NCI-H1105 treated with DMSO at 0.1 percent for 48 hours (cell line): ENCODE measurements at regions not wholly inside any gene's neighbourhood (a gene's known extent, or its start where the extent isn't known, plus 50 kb on each side); places are given as distances from the start of the nearest gene placed in this dataset.

ENCODE experiments used
- DNase-seq: peaks from one replicate; lab custom pipeline; 2025; lab: John Stamatoyannopoulos, UW

DNA sequence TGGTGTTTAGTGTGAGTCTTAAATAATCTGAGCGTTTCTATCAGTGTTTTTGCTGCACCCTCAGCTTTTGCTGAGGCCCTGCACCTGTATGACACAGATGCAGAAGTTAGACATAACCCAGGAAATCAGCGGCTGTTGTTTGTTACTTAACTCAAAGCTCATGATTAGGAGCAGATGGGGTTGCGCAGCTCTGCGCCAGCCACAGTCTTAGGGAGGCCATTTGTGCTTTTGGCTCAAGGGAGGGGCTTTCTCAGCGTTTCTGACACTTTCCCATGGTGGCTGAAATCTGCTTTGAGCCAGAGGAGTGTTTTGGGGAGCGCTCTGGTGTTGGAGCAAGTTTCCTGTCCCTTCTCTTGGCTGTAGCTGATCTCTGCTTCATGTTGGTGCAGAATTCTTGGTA, 433.8 kb downstream of the NAF1 start:
- no peak for DNase-seq

DNA sequence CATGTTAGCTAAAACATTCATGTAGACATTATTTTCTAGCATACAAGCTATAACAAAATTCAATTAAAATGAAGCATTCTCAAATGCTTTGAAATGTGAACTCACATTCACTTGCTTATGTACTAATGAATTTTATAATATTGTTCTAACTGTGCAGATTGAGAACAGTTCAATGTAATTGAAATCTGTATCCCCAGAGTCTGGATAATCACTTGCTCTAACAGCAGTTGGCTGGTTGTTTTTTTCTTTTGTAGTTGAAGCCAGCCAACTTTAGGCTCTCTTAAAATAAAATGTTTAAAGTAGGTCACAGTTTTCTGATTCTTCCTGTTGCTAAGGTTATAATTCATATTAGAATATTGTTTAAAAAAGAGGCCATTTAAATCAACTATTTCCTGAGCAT, 438.9 kb downstream of the NAF1 start:
- DNase-seq = no peak

GRCh38 chr4:162727232-162727631, 439.5 kb downstream of the NAF1 start:
- DNase-seq = no peak

DNA sequence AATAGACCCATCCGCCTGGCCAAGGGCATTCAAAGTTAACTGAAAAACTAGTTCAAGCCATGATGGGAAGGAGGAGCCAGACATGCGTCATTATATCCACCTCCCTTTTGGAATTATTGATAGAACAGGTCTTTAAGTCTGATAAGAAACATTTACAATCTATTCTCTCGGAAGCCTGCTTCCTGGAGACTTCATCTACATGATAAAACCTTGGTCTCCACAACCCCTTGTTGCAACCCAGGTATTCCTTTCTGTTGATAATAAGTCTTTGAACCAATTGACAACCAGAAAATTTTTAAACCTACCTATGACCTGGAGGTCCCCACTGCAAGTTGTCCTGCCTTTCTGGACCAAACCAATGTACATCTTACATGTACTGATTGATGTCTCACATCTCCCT, 451.3 kb downstream of the NAF1 start:
- no peak for DNase-seq

DNA sequence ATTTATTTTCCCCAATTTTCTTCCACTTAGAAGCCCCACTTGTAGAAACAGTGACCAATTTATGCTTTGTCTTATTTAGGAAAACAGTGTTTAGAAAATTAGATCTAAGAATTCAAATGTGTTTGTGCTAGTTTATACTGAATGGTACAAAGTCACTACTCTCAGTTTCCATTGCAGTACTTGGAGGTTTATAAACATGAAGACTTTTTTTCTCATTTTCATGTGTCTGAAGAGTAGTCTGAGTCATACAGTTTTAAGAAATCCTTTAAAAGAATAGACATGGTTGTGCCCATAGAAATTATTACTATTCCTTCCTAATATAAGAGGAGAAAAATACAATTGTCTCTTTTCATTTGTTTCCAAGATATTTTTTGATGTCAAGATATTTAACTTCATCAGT, 458.7 kb downstream of the NAF1 start:
- DNase-seq = no peak

DNA sequence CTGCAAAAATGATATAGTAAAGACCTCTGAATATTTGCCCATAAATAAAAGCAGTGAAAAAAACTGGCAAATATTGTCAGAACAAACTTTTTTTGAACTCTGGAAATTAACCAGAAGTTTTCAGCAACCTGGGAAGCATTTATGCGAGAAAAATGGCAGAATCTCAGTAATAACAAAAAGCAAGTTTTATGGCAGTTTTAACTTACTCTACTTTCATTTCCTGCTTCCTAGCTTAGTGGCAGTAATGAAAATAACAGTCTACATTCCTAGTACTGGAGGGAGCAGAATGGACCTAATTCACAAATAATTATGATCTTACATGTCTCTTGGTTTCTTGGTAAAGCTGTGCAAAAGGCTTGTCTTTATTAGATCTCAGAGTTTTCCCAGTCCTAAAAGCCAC, 460.1 kb downstream of the NAF1 start:
- no peak for DNase-seq

DNA sequence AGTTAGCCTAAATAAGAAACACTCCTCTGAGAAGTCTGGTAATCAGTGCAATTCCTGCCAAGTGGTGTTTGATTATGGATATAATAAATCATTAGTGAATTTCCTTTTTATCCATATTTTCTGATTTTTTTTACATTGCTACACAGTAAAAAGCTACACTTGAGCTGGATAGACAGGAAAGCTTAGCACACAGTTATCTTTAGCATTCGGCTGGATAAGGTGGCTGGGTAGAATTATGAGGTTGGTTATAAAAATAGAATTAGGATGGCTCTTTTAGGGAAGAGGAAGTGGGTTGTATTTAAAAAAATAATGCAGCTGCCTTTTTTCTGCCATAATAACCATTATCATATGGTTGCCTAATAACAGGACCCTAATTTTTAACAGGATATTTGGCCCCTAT, 460.6 kb downstream of the NAF1 start:
- no peak for DNase-seq

- no peak for DNase-seq
These were observed 461.4 kb downstream of the NAF1 start for GRCh38 chr4:162705130-162705803.

DNA sequence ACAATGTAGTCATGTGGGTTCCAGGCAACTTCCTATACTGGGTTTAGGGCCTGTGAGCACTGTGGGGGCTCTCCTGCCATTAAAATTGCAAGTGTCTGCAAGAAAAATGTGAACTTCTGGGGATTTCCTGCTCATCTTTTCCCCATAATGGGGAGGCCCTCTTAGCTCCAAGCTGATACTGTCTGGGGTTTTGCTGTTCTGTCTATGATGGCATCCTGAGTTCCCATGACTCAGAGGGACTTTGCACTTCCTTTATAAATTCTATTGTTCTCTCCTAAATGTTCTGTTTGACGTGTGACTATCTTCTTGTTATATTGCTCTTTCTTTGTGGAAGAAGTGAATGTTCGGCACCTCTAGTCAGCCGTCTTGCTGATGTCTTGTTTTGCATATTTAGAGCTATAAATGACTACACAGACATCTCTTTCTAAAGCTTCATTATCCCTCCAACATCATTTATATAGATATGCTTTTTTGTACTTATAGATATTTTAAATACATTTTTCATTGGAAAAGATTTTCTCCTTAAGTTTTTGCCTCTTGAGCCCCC, 465.8 kb downstream of the NAF1 start:
- DNase-seq = no peak

DNA sequence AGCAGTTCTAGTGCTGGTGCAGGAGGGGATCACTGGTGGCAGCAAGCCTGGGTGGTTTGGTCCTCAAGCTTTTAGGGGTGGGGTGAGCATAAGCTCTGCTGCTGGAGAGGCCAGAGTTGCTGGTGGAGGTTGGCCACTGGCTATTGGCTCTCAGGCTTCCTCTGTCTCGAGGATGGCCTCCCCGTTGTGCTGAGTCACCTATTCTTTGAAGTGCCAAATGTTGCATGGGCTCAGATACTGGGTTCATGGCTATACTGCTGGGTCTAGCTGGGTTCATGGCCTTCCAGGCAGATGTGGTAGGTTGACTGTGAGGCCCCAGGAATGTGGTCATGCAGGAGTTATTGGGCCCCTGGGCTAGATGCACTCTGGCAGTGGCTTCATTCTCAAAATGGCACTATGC, 466.3 kb downstream of the NAF1 start:
- no peak for DNase-seq

DNA sequence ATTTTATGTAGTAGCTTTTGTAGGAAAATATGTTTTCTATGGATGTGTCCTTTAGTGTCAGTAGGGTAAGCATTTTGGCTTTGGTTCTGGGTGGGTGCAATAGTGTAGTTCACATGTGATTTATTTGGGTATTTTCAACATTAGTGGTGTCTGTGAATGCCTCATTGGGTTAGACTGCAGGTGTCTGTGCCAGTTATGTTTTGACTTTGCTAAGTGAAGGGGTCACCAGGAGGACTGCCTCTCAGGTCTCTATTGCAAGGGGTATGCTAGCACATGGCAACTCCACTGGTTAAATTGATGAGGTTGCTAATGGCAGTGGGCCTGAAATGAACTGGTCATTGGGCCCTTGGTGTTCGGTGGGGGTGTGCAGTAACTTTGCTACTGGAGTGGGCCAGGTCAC, 467.1 kb downstream of the NAF1 start:
- no peak for DNase-seq

GRCh38 chr4:162685410-162685809, 481.3 kb downstream of the NAF1 start:
- no peak for DNase-seq

DNA sequence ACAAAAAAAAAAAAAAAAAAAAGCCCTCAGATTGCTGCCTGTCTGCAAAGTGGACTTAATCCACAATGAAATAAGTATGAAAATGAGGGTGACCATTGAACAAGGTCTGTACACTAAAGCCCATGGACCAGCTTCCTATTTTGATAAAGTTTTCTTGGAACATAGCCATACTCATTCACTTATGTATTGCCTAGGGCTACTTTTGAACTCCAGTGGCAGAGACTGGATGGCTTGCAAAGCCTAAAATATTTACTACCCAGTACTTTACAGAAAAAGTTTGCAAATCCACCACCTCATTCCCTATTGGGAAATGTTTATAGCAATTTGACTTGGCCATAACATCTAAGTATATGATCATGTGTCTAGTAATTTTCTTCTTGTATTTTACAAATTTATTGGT, 481.7 kb downstream of the NAF1 start:
- DNase-seq = no peak

DNA sequence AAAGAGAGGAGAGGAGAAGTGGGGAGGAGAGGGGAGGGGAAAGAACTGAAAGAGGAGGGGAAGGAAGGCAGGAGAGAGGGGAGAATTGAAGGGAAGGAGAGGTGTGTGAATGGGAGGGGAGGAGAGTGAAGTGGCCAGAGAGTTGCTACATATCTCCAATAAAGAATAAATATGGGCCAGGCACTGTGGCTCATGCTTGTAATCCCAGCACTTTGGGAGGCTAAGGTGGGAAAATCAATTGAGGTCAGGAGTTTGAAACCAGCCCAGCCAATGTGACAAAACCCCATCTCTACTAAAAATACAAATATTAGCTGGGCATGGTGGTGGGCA, 482.4 kb downstream of the NAF1 start:
- DNase-seq = no peak

DNA sequence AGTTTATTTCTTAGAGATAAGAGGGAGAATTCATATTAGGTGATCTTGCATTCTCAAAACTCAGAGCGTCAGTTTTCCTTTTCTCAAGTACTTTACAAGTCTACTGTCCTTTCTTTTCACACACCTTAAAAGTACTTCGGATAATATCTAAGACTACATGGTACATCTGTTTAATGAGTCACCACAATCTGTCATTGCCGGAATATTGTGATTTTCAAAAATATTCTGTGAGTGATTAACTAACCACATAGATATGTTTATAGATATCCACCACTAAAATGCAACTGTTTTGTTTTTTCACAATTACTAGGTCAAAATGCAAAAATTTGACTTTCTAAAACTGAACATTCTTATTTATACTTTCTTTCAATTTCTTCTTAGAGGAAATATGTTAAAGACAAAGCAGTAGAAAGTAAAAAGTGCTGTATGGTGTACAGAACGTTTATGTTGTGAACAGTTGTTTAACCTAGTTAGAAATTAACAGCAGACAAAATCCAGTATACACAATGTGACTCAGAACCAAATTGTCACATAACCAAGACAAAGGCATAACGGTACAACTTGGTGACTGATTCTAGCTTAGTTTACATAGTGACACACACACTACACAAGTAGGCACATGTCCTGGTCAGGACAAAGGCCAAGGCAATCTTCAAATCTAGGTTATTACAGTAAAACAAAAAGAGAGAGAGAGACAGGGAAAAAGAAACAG, 482.9 kb downstream of the NAF1 start:
- DNase-seq = no peak

DNA sequence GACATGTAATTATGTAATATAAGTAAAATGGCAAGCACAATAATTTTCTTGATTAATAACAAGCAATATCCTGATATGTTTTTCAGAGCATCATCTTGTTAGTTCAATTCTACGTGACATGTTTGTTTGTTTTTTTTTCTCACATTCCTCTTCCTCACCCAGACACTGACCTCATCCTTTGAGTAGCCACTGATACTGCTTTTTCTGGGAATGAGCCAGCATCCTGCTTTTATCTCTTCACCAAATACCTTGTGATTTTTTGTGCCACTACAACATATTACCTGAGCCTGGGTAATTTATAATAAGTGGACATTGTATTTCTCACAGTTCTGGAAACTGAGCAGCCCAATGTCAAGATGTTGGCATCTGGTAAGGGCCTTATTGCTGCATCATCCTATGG, 484.0 kb downstream of the NAF1 start:
- DNase-seq = no peak

DNA sequence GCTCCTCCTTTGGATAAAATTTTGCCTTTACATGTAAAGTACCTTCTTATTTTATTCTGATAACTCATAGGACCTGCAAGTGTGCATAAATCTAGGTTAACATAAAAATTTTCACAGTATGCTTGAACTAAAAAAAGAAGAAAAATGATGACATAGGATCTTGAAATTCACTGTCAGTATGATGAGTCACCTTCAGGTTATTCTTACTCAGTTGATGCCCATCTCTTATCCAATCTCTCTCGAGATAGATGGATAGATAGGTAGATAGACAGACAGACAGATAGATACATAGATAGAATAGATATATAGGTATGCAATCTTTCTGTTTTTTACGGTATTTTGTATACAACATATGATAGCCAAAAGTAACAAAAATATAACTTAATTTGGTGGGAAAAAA, 485.5 kb downstream of the NAF1 start:
- DNase-seq = no peak

DNA sequence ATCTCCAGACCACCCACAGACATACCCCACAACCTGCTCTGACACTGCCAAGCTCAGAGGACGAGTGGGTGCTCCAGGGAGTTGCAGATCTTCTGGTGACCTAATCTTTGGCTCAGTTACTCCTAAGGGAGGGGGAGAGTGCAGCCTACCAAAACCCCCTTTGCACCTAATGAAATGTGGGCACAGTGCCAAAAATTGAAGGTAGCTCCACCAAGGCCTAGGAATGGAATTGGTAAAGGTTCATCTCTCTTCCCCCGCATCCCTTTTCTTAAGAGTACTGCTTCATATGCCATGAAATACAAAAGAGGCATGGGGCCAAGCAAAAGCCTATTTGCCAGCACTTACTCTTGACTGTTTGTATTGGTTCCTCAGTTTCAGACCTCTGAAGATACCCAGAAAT, 491.0 kb downstream of the NAF1 start:
- DNase-seq = no peak

- no peak for DNase-seq
These were observed 498.1 kb upstream of the FSTL5 start for GRCh38 chr4:162661913-162662312.

- no peak for DNase-seq
These were observed 495.9 kb upstream of the FSTL5 start for GRCh38 chr4:162659716-162660115.

- DNase-seq = no peak
These were observed 494.2 kb upstream of the FSTL5 start for GRCh38 chr4:162657966-162658365.

DNA sequence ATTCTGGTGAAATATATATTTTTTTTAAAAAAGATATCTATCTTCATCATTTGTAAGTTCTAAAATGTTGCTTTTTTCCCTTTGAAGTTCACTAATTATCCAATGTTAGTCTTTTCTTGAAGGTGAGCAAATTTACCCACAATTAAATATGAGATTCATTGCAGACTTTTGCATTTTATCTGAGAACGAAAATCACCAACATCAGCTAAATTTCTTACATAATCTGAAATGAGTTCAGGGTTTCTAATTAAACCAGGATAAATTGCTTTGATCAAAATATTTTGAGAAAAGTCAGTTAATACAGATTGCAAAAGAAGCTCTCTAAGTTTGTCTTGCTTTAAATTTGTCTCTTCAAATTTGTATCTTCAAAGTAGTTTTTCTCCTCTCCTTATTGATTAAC, 486.4 kb upstream of the FSTL5 start:
- DNase-seq = no peak

GRCh38 chr4:162645381-162645780, 481.6 kb upstream of the FSTL5 start:
- no peak for DNase-seq

GRCh38 chr4:162644346-162644745, 480.5 kb upstream of the FSTL5 start:
- DNase-seq = no peak
